DND-41 (cell line): ENCODE measurements at regions not wholly inside any gene's neighbourhood (a gene's known extent, or its start where the extent isn't known, plus 50 kb on each side); places are given as distances from the start of the nearest gene placed in this dataset.

Source experiments
- CTCF ChIP-seq: IDR thresholded peaks from 2 replicates; pipeline ENCODE4 v1.5.1; 2012; ENCODE audit warnings: borderline replicate concordance, low read length, moderate library complexity, mild to moderate bottlenecking; ENCODE audit not compliant: poor library complexity, severe bottlenecking; ENCODE audit errors: extremely low read depth
- EZH2 ChIP-seq: IDR thresholded peaks from 3 replicates; pipeline ENCODE4 v1.6.1; 2012; ENCODE audit warnings: borderline replicate concordance, low read depth, mild to moderate bottlenecking, moderate library complexity, low read length, inconsistent platforms; ENCODE audit not compliant: severe bottlenecking

GRCh38 chr1:228936881-228937280 lies 201.6 kb downstream of the RHOU start:
- TF ChIP-seq CTCF (no peak), EZH2 (no peak)
